Nephron progenitor cell (in vitro differentiated cells): ENCODE measurements at regions not wholly inside any gene's neighbourhood (a gene's known extent, or its start where the extent isn't known, plus 50 kb on each side); places are given as distances from the start of the nearest gene placed in this dataset.

Source experiments
- DNase-seq: peaks from one replicate; pipeline ENCODE4 v3.0.0; 2021
- H3K27ac Mint-ChIP-seq: 2 replicates; pipeline ENCODE4 v1.8.0; 2021; ENCODE audit warnings: mild to moderate bottlenecking, moderate library complexity, mixed read lengths
- H3K27me3 Mint-ChIP-seq: 2 replicates; pipeline ENCODE4 v1.8.0; 2021; ENCODE audit warnings: mild to moderate bottlenecking, low read depth, mixed read lengths; ENCODE audit not compliant: poor library complexity
- H3K36me3 Mint-ChIP-seq: 2 replicates; pipeline ENCODE4 v1.8.0; 2021; ENCODE audit warnings: low read depth, mixed read lengths
- H3K4me1 Mint-ChIP-seq: 2 replicates; pipeline ENCODE4 v1.8.0; 2021; ENCODE audit warnings: mixed read lengths
- H3K4me3 Mint-ChIP-seq: 2 replicates; pipeline ENCODE4 v1.8.0; 2021; ENCODE audit warnings: mild to moderate bottlenecking, moderate library complexity, mixed read lengths
- H3K9me3 Mint-ChIP-seq: 2 replicates; pipeline ENCODE4 v1.8.0; 2021; ENCODE audit warnings: mild to moderate bottlenecking, moderate library complexity, mixed read lengths
- TF ChIP-seq, protein P1 (sequence below): fragments of 200-600 bp; sonication (generic); IDR thresholded peaks from 2 replicates; pipeline ENCODE4 v1.5.0; 2021; ENCODE audit warnings: antibody characterized with exemption

DNA sequence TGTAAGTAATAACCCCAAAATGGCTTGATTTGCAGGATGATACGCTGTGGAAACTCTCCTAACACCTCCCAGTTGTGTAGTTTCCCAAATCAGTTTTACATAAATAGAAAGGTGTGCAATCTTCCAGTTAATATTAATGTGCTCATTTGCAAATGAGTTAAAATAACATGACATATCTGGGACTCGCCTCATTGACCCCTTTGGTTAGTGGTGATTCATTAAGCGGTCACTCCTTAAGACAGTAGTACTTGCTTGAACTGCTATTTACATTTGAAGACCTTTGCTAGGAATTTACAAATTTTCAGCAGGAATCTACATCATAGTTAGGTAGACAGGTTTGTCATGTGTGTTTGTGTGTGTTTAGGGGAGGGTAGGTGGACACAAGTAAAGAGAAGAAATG, 1367.7 kb upstream of the CELF4 start:
- Mint-ChIP-seq H3K4me3 (no peak overlapping the region), H3K4me1 (no peaks in the 10 kb centered on the region), H3K27ac (no peak overlapping the region), H3K27me3 (peaks cover 3% of the 10 kb centered on the region), H3K36me3 (no peaks in the 10 kb centered on the region), H3K9me3 (no peaks in the 10 kb centered on the region)
- DNase-seq, result no peak
- TF ChIP-seq, protein P1, sequence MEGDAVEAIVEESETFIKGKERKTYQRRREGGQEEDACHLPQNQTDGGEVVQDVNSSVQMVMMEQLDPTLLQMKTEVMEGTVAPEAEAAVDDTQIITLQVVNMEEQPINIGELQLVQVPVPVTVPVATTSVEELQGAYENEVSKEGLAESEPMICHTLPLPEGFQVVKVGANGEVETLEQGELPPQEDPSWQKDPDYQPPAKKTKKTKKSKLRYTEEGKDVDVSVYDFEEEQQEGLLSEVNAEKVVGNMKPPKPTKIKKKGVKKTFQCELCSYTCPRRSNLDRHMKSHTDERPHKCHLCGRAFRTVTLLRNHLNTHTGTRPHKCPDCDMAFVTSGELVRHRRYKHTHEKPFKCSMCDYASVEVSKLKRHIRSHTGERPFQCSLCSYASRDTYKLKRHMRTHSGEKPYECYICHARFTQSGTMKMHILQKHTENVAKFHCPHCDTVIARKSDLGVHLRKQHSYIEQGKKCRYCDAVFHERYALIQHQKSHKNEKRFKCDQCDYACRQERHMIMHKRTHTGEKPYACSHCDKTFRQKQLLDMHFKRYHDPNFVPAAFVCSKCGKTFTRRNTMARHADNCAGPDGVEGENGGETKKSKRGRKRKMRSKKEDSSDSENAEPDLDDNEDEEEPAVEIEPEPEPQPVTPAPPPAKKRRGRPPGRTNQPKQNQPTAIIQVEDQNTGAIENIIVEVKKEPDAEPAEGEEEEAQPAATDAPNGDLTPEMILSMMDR, result no peak

DNA sequence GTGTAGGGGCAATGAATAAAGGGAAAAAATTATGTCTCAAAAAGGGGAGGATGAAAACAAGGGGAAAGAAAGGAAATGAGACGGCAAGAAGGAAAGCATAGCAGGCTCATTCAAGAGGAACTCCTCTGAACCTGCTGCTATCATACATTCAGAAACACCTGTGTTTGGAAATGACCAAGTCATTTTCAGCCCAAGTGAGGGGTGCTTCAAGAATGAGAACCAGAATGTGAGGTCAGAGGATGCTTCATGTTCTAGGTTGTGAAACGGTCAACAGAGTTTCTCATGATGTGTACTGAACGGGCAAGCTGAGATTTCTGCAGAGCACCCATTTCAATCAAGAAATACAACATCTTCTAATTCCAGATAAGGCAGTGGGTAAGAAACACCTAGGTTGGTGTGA, 1367.2 kb upstream of the CELF4 start:
- Mint-ChIP-seq H3K36me3 (no peaks in the 10 kb centered on the region), H3K4me3 (no peak overlapping the region), H3K27me3 (peaks cover 3% of the 10 kb centered on the region), H3K27ac (no peak overlapping the region), H3K4me1 (no peaks in the 10 kb centered on the region), H3K9me3 (no peaks in the 10 kb centered on the region)
- no peak for DNase-seq
- TF ChIP-seq, protein P1, result no peak

DNA sequence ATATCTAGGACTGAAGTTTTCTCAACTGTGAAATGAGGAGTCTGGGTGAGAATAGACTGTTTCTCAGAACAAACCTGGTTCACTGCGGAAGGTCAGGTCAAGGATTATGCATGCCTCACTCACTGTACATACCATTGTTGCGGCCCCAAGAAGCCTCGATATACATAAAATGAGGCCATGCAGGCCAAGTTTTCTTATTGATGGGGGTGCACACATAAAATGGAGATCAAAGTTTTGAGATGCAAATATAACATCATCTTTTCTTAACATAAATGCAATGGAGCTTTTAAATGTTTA, 1366.1 kb upstream of the CELF4 start:
- Mint-ChIP-seq H3K27ac (no peak overlapping the region), H3K4me3 (no peak overlapping the region), H3K9me3 (no peaks in the 10 kb centered on the region), H3K36me3 (no peaks in the 10 kb centered on the region), H3K27me3 (peaks cover 3% of the 10 kb centered on the region), H3K4me1 (no peaks in the 10 kb centered on the region)
- DNase-seq, result no peak
- TF ChIP-seq, protein P1, result no peak

DNA sequence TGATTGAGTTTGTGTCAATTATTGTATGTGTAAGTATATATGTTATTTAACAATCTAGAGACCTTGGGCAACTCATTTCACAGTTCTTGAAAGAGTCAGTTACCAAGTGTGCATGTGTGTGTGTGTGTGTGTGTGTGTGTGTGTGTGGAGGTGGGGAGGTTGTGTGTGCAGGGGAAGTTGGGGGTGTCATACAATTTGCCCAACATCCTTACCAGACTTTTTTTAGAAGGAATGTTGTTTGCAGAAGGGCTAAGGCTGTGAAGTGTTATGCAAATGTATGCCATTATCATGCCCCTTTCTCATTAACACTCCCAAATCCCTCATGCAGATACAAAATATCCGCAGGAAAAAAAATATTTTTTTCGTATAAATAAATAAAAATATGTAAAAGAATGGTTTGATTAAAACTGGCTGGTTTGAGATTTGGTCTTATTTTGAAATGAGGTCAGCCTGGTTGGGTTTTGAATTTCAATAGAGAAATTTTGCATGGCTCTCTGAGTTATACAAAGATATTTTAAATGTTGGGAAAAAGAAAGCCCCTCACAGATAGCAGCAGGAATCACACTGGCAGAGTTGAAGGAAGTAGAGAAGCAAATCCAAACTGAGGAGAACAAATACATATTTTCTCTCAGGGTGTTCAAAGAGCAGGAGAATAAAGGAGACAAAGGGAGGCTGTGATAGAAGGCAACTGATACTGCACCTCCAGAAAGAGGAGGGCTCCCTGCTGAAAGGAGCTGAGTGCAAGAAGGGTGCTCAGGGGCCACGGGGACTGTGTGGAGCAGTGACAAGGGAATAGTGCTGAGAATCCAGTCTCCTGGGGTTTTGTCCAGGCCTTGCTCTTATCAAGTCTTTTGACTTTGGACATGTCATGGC, 1365.5 kb upstream of the CELF4 start:
- DNase-seq, result no peak
- H3K27ac Mint-ChIP-seq, result no peak overlapping the region

DNA sequence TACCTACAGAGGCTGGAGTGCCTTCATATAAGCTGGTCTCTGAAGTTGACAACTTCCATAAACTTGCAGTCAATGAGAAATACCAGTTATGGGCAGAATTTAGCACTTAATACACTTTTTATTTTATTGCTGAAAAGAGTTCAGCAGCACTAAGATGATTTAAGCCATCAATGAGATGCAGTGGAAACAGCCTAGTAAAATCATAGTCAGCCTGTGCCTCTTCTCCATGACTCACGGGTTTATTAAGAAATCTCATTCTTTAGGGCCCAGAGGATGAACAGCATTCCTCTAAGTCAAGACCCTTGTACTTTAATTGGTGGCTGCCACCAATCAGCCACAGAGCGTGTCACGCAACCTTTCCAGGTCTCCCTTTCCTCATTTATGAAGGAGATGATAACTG, 1357.9 kb upstream of the CELF4 start:
- DNase-seq, result no peak
- no peaks in the 10 kb centered on the region for H3K27me3 Mint-ChIP-seq
- H3K4me1 Mint-ChIP-seq, result peaks cover 17% of the 10 kb centered on the region
- H3K4me3 Mint-ChIP-seq, result no peak overlapping the region
- peaks cover 8% of the 10 kb centered on the region for H3K9me3 Mint-ChIP-seq
- TF ChIP-seq, protein P1, result no peak
- H3K27ac Mint-ChIP-seq, result peak overlapping the region; percentile 64
- no peaks in the 10 kb centered on the region for H3K36me3 Mint-ChIP-seq

More for the DNA sequence above, 1365.5 kb upstream of the CELF4 start:
- Mint-ChIP-seq H3K27me3 (peaks cover 3% of the 10 kb centered on the region), H3K36me3 (no peaks in the 10 kb centered on the region), H3K4me1 (no peaks in the 10 kb centered on the region), H3K9me3 (no peaks in the 10 kb centered on the region), H3K4me3 (no peak overlapping the region)
- TF ChIP-seq, protein P1, result no peak

DNA sequence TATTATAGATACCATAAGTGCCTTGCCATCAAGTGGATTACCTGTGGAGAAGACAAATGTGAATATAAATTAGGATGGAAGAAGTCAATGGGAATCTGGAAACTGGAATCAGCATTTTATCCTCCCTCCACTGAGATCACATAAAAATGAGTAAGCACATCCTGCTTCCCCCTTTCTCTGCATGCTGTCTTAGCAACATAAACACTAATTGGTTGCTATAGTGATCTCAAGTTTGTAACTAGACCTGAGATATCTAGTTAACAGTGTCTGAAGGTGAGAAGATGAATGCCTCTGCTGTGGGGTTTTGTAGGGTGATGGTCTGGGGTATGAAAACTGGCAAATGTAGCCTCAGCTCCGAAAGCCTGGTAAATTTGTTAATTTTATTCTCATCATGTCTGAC, 1357.5 kb upstream of the CELF4 start:
- H3K36me3 Mint-ChIP-seq, result no peaks in the 10 kb centered on the region
- H3K27me3 Mint-ChIP-seq, result no peaks in the 10 kb centered on the region

More for the DNA sequence above, 1357.5 kb upstream of the CELF4 start:
- peaks cover 10% of the 10 kb centered on the region for H3K9me3 Mint-ChIP-seq
- no peak for DNase-seq
- H3K4me1 Mint-ChIP-seq, result peaks cover 17% of the 10 kb centered on the region
- TF ChIP-seq, protein P1, result no peak
- H3K27ac Mint-ChIP-seq, result peak overlapping the region; percentile 64
- no peak overlapping the region for H3K4me3 Mint-ChIP-seq
